H7 (cell line): ENCODE measurements at regions not wholly inside any gene's neighbourhood (a gene's known extent, or its start where the extent isn't known, plus 50 kb on each side); places are given as distances from the start of the nearest gene placed in this dataset.
A peak's percentile ranks its signal among the peaks of the same experiment; 100 is the strongest.
"Not testable (repeated sequence)": the region's sequence is repeated elsewhere in the genome, so short reads cannot be mapped to it uniquely, and the experiment has no call there.

Experiments
- DNase-seq: peaks from one replicate; pipeline ENCODE4 v3.0.0; 2012
- H3K27me3 ChIP-seq: 2 replicates; pipeline ENCODE4 v1.6.0; 2011; ENCODE audit warnings: mild to moderate bottlenecking, low read length; ENCODE audit not compliant: control insufficient read depth, insufficient read depth
- H3K36me3 ChIP-seq: replicated peaks from 2 replicates; pipeline ENCODE4 v1.5.1; 2011; ENCODE audit warnings: low read length; ENCODE audit not compliant: control insufficient read depth, insufficient read depth
- H3K4me3 ChIP-seq: 2 replicates; pipeline ENCODE4 v1.5.1; 2011; ENCODE audit warnings: low read depth, mild to moderate bottlenecking, control low read depth, low read length, moderate library complexity; ENCODE audit not compliant: insufficient read depth

GRCh38 chr2:111373060-111373459, 252.3 kb downstream of the BCL2L11 start:
- DNase-seq, H3K27me3 ChIP-seq, H3K36me3 ChIP-seq, H3K4me3 ChIP-seq: not testable (repeated sequence)

GRCh38 chr2:111373989-111374388, 253.3 kb downstream of the BCL2L11 start:
- H3K4me3 ChIP-seq, DNase-seq, H3K27me3 ChIP-seq, H3K36me3 ChIP-seq: not testable (repeated sequence)

- DNase-seq, H3K27me3 ChIP-seq, H3K4me3 ChIP-seq, H3K36me3 ChIP-seq: not testable (repeated sequence)
These were observed 254.0 kb downstream of the BCL2L11 start for GRCh38 chr2:111374734-111375133.

GRCh38 chr2:111375320-111375883, 254.7 kb downstream of the BCL2L11 start:
- H3K27me3 ChIP-seq, H3K4me3 ChIP-seq, H3K36me3 ChIP-seq, DNase-seq: not testable (repeated sequence)

GRCh38 chr2:111376272-111376970, 255.7 kb downstream of the BCL2L11 start:
- not testable (repeated sequence) for H3K36me3 ChIP-seq, H3K4me3 ChIP-seq, H3K27me3 ChIP-seq, DNase-seq

- not testable (repeated sequence) for H3K27me3 ChIP-seq, H3K4me3 ChIP-seq, H3K36me3 ChIP-seq
- peak; percentile 3 for DNase-seq
These were observed 256.2 kb downstream of the BCL2L11 start for GRCh38 chr2:111376971-111377352.

- H3K27me3 ChIP-seq, H3K4me3 ChIP-seq, DNase-seq, H3K36me3 ChIP-seq: not testable (repeated sequence)
These were observed 256.8 kb downstream of the BCL2L11 start for GRCh38 chr2:111377386-111377959.

- not testable (repeated sequence) for H3K4me3 ChIP-seq, H3K27me3 ChIP-seq, DNase-seq, H3K36me3 ChIP-seq
These were observed 257.6 kb downstream of the BCL2L11 start for GRCh38 chr2:111378348-111378747.

- DNase-seq, H3K27me3 ChIP-seq, H3K4me3 ChIP-seq, H3K36me3 ChIP-seq: not testable (repeated sequence)
These were observed 260.2 kb downstream of the BCL2L11 start for GRCh38 chr2:111380733-111381439.

- DNase-seq, H3K27me3 ChIP-seq, H3K36me3 ChIP-seq, H3K4me3 ChIP-seq: not testable (repeated sequence)
These were observed 261.0 kb downstream of the BCL2L11 start for GRCh38 chr2:111381530-111382306.

- not testable (repeated sequence) for H3K4me3 ChIP-seq, H3K27me3 ChIP-seq, DNase-seq, H3K36me3 ChIP-seq
These were observed 261.8 kb downstream of the BCL2L11 start for GRCh38 chr2:111382507-111382906.

- not testable (repeated sequence) for H3K4me3 ChIP-seq, H3K36me3 ChIP-seq, DNase-seq, H3K27me3 ChIP-seq
These were observed 262.6 kb downstream of the BCL2L11 start for GRCh38 chr2:111383311-111383710.

- not testable (repeated sequence) for H3K4me3 ChIP-seq, H3K36me3 ChIP-seq, H3K27me3 ChIP-seq
- peak; percentile 1 for DNase-seq
These were observed 264.7 kb downstream of the BCL2L11 start for GRCh38 chr2:111385226-111385957.

- H3K27me3 ChIP-seq, H3K4me3 ChIP-seq, H3K36me3 ChIP-seq, DNase-seq: not testable (repeated sequence)
These were observed 269.9 kb downstream of the BCL2L11 start for GRCh38 chr2:111390605-111391004.
